Mesenchymal stem cell (in vitro differentiated cells and primary cell): ENCODE measurements at regions not wholly inside any gene's neighbourhood (a gene's known extent, or its start where the extent isn't known, plus 50 kb on each side); places are given as distances from the start of the nearest gene placed in this dataset.
A peak's percentile ranks its signal among the peaks of the same experiment; 100 is the strongest.

Experiments used
- DNase-seq: peaks from one replicate; pipeline ENCODE4 v3.0.0-alpha.2; 2013
- H2AFZ ChIP-seq: one replicate; pipeline ENCODE4 v1.6.1; 2013; ENCODE audit warnings: low read depth, mild to moderate bottlenecking, control low read depth, inconsistent platforms, low read length, moderate library complexity
- H2AK5ac ChIP-seq: 2 replicates; pipeline ENCODE4 v1.6.1; 2013; ENCODE audit warnings: low read length, moderate library complexity, mild to moderate bottlenecking, inconsistent platforms; ENCODE audit not compliant: severe bottlenecking
- H2BK120ac ChIP-seq: one replicate; pipeline ENCODE4 v1.6.1; 2013; ENCODE audit warnings: low read depth, mild to moderate bottlenecking, inconsistent platforms, low read length, moderate library complexity
- H2BK12ac ChIP-seq, 2 experiments: one replicate each; pipeline ENCODE4 v1.6.1; 2013; ENCODE audit warnings: inconsistent platforms in 2 of 2, low read length in 2 of 2, mild to moderate bottlenecking in 2 of 2, moderate library complexity in 2 of 2, control low read depth in 1 of 2
- H2BK15ac ChIP-seq: one replicate; pipeline ENCODE4 v1.6.1; 2013; ENCODE audit warnings: mild to moderate bottlenecking, low read depth, inconsistent platforms; ENCODE audit not compliant: poor library complexity, severe bottlenecking
- H2BK5ac ChIP-seq: 2 replicates; pipeline ENCODE4 v1.6.1; 2013; ENCODE audit warnings: low read depth, mild to moderate bottlenecking, low read length, control low read depth, inconsistent platforms; ENCODE audit not compliant: poor library complexity, severe bottlenecking
- H3K14ac ChIP-seq, 2 experiments: one replicate each; pipeline ENCODE4 v1.6.1; 2013; ENCODE audit warnings: inconsistent platforms in 2 of 2, low read length in 2 of 2, control low read depth in 1 of 2, mild to moderate bottlenecking in 1 of 2, moderate library complexity in 1 of 2
- H3K18ac ChIP-seq, 2 experiments: one replicate each; pipeline ENCODE4 v1.6.1; 2013; ENCODE audit warnings: inconsistent platforms in 2 of 2, low read length in 2 of 2, control low read depth in 1 of 2, low read depth in 1 of 2, mild to moderate bottlenecking in 1 of 2
- H3K23ac ChIP-seq, 2 experiments: one replicate each; pipeline ENCODE4 v1.6.1; 2013; ENCODE audit warnings: inconsistent platforms in 2 of 2, low read length in 2 of 2, mild to moderate bottlenecking in 2 of 2, moderate library complexity in 2 of 2, control low read depth in 1 of 2
- H3K27ac ChIP-seq: 2 replicates; pipeline ENCODE4 v1.5.1; 2013; ENCODE audit warnings: mild to moderate bottlenecking, moderate library complexity, low read length, control low read depth, inconsistent platforms; ENCODE audit not compliant: poor library complexity, severe bottlenecking
- H3K27me3 ChIP-seq, 2 experiments: 2 replicates each; pipeline versions ENCODE4 v1.6.1 to v1.7.0; 2013; ENCODE audit warnings: low read length in 2 of 2, mild to moderate bottlenecking in 2 of 2, moderate library complexity in 2 of 2, control low read depth in 1 of 2, inconsistent platforms in 1 of 2; ENCODE audit not compliant: control insufficient read depth in 1 of 2, insufficient read depth in 1 of 2
- H3K36me3 ChIP-seq, 2 experiments: 2 replicates each; pipeline versions ENCODE4 v1.6.1 to v1.7.0; 2013; ENCODE audit warnings: low read length in 2 of 2, control low read depth in 1 of 2, inconsistent platforms in 1 of 2, low read depth in 1 of 2, mild to moderate bottlenecking in 1 of 2; ENCODE audit not compliant: insufficient read depth in 2 of 2, control insufficient read depth in 1 of 2
- H3K4ac ChIP-seq, 2 experiments: one replicate each; pipeline ENCODE4 v1.6.1; 2013; ENCODE audit warnings: inconsistent platforms in 2 of 2, low read length in 2 of 2, mild to moderate bottlenecking in 2 of 2, moderate library complexity in 2 of 2, control low read depth in 1 of 2, low read depth in 1 of 2
- H3K4me1 ChIP-seq: 2 replicates; pipeline ENCODE4 v1.6.1; 2013; ENCODE audit warnings: low read depth, low read length, control low read depth; ENCODE audit not compliant: control insufficient read depth, insufficient read depth
- H3K4me2 ChIP-seq: 2 replicates; pipeline ENCODE4 v1.6.1; 2013; ENCODE audit warnings: low read length, mild to moderate bottlenecking, inconsistent platforms; ENCODE audit not compliant: poor library complexity, severe bottlenecking
- H3K4me3 ChIP-seq, 2 experiments: 2 replicates each; pipeline versions ENCODE4 v1.5.1 to v1.7.0; 2013; ENCODE audit warnings: low read length in 2 of 2, mild to moderate bottlenecking in 2 of 2, control low read depth in 1 of 2, low read depth in 1 of 2; ENCODE audit not compliant: insufficient read depth in 1 of 2
- H3K79me1 ChIP-seq: replicated peaks from 2 replicates; pipeline ENCODE4 v1.6.1; 2013; ENCODE audit warnings: mild to moderate bottlenecking, control low read depth, low read length, inconsistent platforms; ENCODE audit not compliant: poor library complexity, severe bottlenecking
- H3K9ac ChIP-seq: 2 replicates; pipeline ENCODE4 v1.7.0; 2013; ENCODE audit warnings: mild to moderate bottlenecking, low read length, moderate library complexity
- H3K9me3 ChIP-seq: 2 replicates; pipeline ENCODE4 v1.7.0; 2013; ENCODE audit warnings: mild to moderate bottlenecking, low read length; ENCODE audit not compliant: control insufficient read depth
- H4K8ac ChIP-seq: one replicate; pipeline ENCODE4 v1.6.1; 2013; ENCODE audit warnings: inconsistent platforms, mild to moderate bottlenecking, low read length, moderate library complexity
- H4K91ac ChIP-seq: one replicate; pipeline ENCODE4 v1.6.1; 2013; ENCODE audit warnings: mild to moderate bottlenecking, low read length, inconsistent platforms
- WGBS: methylation state at CpG from one replicate; pipeline ENCODE4 v1.1.7; 2013; ENCODE audit warnings: mixed read lengths; 5-methylcytosine and 5-hydroxymethylcytosine counted together

- Histone ChIP-seq H3K9me3 (no peaks in the 10 kb centered on the region), H3K9ac (no peak overlapping the region), H3K18ac (no peak overlapping the region), H3K79me1 (peaks cover 5% of the 10 kb centered on the region), H3K36me3 (peaks cover 0 to 15% of the 10 kb centered on the region in 2 experiments), H2BK5ac (no peak overlapping the region), H3K4me3 (no peak overlapping the region), H3K14ac (no peak overlapping the region), H3K4me2 (no peak overlapping the region), H2BK15ac (no peak overlapping the region), H3K27me3 (no peaks in the 10 kb centered on the region), H3K27ac (no peak overlapping the region), H3K4me1 (peaks cover 6% of the 10 kb centered on the region), H3K4ac (no peak overlapping the region), H2AFZ (no peak overlapping the region), H3K23ac (no peak overlapping the region), H2BK120ac (no peak overlapping the region), H2AK5ac (no peak overlapping the region), H4K91ac (no peak overlapping the region), H4K8ac (no peak overlapping the region), H2BK12ac (no peak overlapping the region)
- 92% methylated on average over 11 of the region's 11 CpGs for WGBS
- DNase-seq, result no peak
Measured at GRCh38 chr16:85501900-85502299, 111.2 kb upstream of the GSE1 start.

- Histone ChIP-seq H3K23ac (no peak overlapping the region), H4K91ac (no peak overlapping the region), H2BK120ac (no peak overlapping the region), H3K4me1 (peaks cover 6% of the 10 kb centered on the region), H2BK15ac (no peak overlapping the region), H3K9ac (no peak overlapping the region), H3K36me3 (peaks cover 0 to 18% of the 10 kb centered on the region in 2 experiments), H2AK5ac (no peak overlapping the region), H3K14ac (no peak overlapping the region), H3K4ac (no peak overlapping the region), H3K4me2 (no peak overlapping the region), H3K27ac (no peak overlapping the region), H4K8ac (no peak overlapping the region), H3K9me3 (no peaks in the 10 kb centered on the region), H3K27me3 (no peaks in the 10 kb centered on the region), H3K4me3 (no peak overlapping the region), H3K79me1 (peaks cover 6% of the 10 kb centered on the region), H2AFZ (no peak overlapping the region), H2BK12ac (no peak overlapping the region), H3K18ac (no peak overlapping the region), H2BK5ac (no peak overlapping the region)
- WGBS, result 91% methylated on average over 11 of the region's 11 CpGs
- no peak for DNase-seq
Measured at GRCh38 chr16:85502357-85502756, 110.8 kb upstream of the GSE1 start.

- Histone ChIP-seq H3K4me3 (no peak overlapping the region), H3K36me3 (peaks cover 0 to 19% of the 10 kb centered on the region in 2 experiments), H2AFZ (no peak overlapping the region), H3K23ac (no peak overlapping the region), H2BK15ac (no peak overlapping the region), H3K27me3 (no peaks in the 10 kb centered on the region), H2BK12ac (no peak overlapping the region), H2BK5ac (no peak overlapping the region), H4K91ac (no peak overlapping the region), H3K9me3 (no peaks in the 10 kb centered on the region), H3K4me1 (peaks cover 7% of the 10 kb centered on the region), H3K18ac (no peak overlapping the region), H2BK120ac (no peak overlapping the region), H2AK5ac (no peak overlapping the region), H3K4me2 (no peak overlapping the region), H4K8ac (no peak overlapping the region), H3K9ac (no peak overlapping the region), H3K79me1 (peaks cover 6% of the 10 kb centered on the region), H3K4ac (no peak overlapping the region), H3K14ac (no peak overlapping the region), H3K27ac (no peak overlapping the region)
- no peak for DNase-seq
- WGBS, result 94% methylated on average over 25 of the region's 26 CpGs
Measured at GRCh38 chr16:85503679-85504231, 109.4 kb upstream of the GSE1 start.

- Histone ChIP-seq H3K36me3 (peaks cover 0 to 17% of the 10 kb centered on the region in 2 experiments), H3K9me3 (no peaks in the 10 kb centered on the region), H3K18ac (no peak overlapping the region), H3K4ac (no peak overlapping the region), H4K91ac (no peak overlapping the region), H3K9ac (no peak overlapping the region), H2AFZ (no peak overlapping the region), H2AK5ac (no peak overlapping the region), H3K4me2 (no peak overlapping the region), H3K23ac (no peak overlapping the region), H4K8ac (no peak overlapping the region), H3K79me1 (peaks cover 6% of the 10 kb centered on the region), H3K4me3 (peak overlapping the region in 1 of 2 experiments; percentile 4), H2BK12ac (no peak overlapping the region), H2BK5ac (no peak overlapping the region), H3K27me3 (no peaks in the 10 kb centered on the region), H3K4me1 (peaks cover 4% of the 10 kb centered on the region), H3K27ac (no peak overlapping the region), H2BK15ac (no peak overlapping the region), H2BK120ac (no peak overlapping the region), H3K14ac (no peak overlapping the region)
- no peak for DNase-seq
- WGBS, result 91% methylated on average over 9 of the region's 9 CpGs
Measured at GRCh38 chr16:85504242-85504641, 108.9 kb upstream of the GSE1 start.
